AG04450 (cell line): ENCODE measurements at regions not wholly inside any gene's neighbourhood (a gene's known extent, or its start where the extent isn't known, plus 50 kb on each side); places are given as distances from the start of the nearest gene placed in this dataset.

Experiments used
- CTCF ChIA-PET: fragments of 300-600, 350-600 bp; formaldehyde crosslinking; extraction: SDS; loops from one replicate; lab custom pipeline; 2022; ENCODE audit warnings: antibody characterized with exemption, inconsistent platforms; lab: Charles Lee
- POLR2A ChIA-PET: fragments of 350-600 bp; formaldehyde crosslinking; extraction: SDS; loops from one replicate; lab custom pipeline; 2021; ENCODE audit warnings: antibody characterized with exemption, inconsistent platforms; lab: Yijun Ruan, JAX
- DNase-seq: peaks from one replicate; pipeline ENCODE4 v3.0.0-alpha.2; 2011; ENCODE audit warnings: low read depth, low spot score
- H3K27ac ChIP-seq: one replicate; pipeline ENCODE4 v1.5.1; 2012; ENCODE audit warnings: low read depth, low read length, control low read depth
- H3K27me3 ChIP-seq: one replicate; pipeline ENCODE4 v1.6.0; 2012; ENCODE audit warnings: low read length; ENCODE audit not compliant: control insufficient read depth, insufficient read depth
- H3K4me3 ChIP-seq: 2 replicates; pipeline ENCODE4 v1.5.1; 2011; ENCODE audit warnings: mild to moderate bottlenecking, low read depth, low read length, control low read depth
- H3K9me3 ChIP-seq: 2 replicates; pipeline ENCODE4 v1.5.1; 2012; ENCODE audit warnings: low read length; ENCODE audit not compliant: control insufficient read depth, insufficient read depth
- CTCF ChIP-seq: IDR thresholded peaks from 2 replicates; pipeline ENCODE4 v1.5.1; 2011; ENCODE audit warnings: low read depth, low read length, control low read depth, inconsistent platforms

DNA sequence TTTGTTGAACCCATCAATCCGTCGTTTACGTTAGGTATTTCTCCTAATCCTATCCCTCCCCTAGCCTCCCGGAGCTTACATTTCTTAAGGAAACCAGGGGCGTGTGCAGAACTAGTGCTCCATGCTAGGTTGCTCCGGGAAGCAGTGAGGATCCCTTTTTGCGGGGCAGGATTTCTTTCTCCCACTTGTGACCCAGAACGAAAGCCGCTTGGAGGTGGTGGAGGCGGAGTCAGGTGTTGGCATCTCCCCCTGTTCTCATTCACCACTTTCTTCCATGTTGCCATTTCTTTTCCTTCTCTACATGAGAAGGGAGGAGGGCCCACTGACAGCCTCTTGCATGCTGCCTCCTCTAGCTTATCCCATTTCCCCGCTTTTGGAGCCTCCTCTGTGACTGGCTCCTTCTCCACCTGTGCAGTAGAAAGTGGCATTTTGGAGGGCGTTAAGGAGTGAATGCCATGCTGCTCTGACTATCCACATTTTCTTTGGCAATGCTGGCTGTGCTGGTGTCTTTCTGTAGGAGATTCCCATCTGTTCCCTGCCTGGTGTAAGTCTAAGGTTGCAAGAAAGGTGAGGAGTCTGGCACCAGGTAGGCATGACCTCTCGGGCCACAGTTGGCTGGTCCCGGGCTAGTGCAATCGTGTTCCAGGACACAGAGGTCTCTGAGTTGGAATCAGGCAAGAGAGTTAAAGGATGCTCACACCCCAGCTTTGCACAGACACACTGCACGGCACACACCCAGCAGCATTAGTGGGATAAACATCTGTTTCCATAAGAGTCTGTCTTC, 89.5 kb downstream of the ACKR3 start:
- CTCF ChIA-PET: no interaction called here
- POLR2A ChIA-PET: no interaction called here
- no peak for TF ChIP-seq CTCF
- DNase-seq: no peak
- Histone ChIP-seq H3K9me3 (no peaks in the 10 kb centered on the region), H3K4me3 (no peak overlapping the region), H3K27ac (no peak overlapping the region), H3K27me3 (peaks cover 4% of the 10 kb centered on the region)

GRCh38 chr2:236659758-236660150, 90.1 kb downstream of the ACKR3 start:
- Histone ChIP-seq H3K9me3 (no peaks in the 10 kb centered on the region), H3K27me3 (peaks cover 4% of the 10 kb centered on the region), H3K4me3 (no peak overlapping the region), H3K27ac (no peak overlapping the region)
- POLR2A ChIA-PET: no interaction called here
- no peak for TF ChIP-seq CTCF
- DNase-seq: no peak
- CTCF ChIA-PET: no interaction called here

GRCh38 chr2:236661061-236661761, 91.6 kb downstream of the ACKR3 start:
- H3K4me3 ChIP-seq: no peak overlapping the region

GRCh38 chr2:236661762-236662110, 92.1 kb downstream of the ACKR3 start:
- POLR2A ChIA-PET: interaction anchor here (1.8 kb wide), 1 partner anchor 19 kb away, joined by 5 read pairs; no protein-coding TSS in a partner anchor
- H3K9me3 ChIP-seq: 0 out of 2 replicates have a peak, but pooled peaks cover 4% of the 10 kb centered on the region
- peaks cover 4% of the 10 kb centered on the region for H3K27me3 ChIP-seq
- H3K27ac ChIP-seq: no peak overlapping the region
- no peak for DNase-seq
- CTCF ChIA-PET: interaction anchor here (0.6 kb wide), 1 partner anchor 23 kb away, joined by 4 read pairs; no protein-coding TSS in a partner anchor
- TF ChIP-seq CTCF: no peak
- H3K4me3 ChIP-seq: no peak overlapping the region

More at GRCh38 chr2:236661061-236661761, 91.6 kb downstream of the ACKR3 start:
- H3K27me3 ChIP-seq: peaks cover 4% of the 10 kb centered on the region
- POLR2A ChIA-PET: no interaction called here
- CTCF ChIA-PET: no interaction called here
- no peak for DNase-seq
- H3K9me3 ChIP-seq: no peaks in the 10 kb centered on the region
- no peak for TF ChIP-seq CTCF
- H3K27ac ChIP-seq: no peak overlapping the region
